GM18505 (cell line): ENCODE measurements at regions not wholly inside any gene's neighbourhood (a gene's known extent, or its start where the extent isn't known, plus 50 kb on each side); places are given as distances from the start of the nearest gene placed in this dataset.

Experiments used
- ATAC-seq: cut with Tn5 transposase; IDR thresholded peaks from one replicate; pipeline ENCODE4 v1.9.1; 2021; ENCODE audit not compliant: unreplicated experiment
- POLR2A ChIP-seq: IDR thresholded peaks from 4 replicates; pipeline ENCODE4 v1.6.1; 2011; ENCODE audit warnings: borderline replicate concordance; ENCODE audit not compliant: insufficient read depth, insufficient read length; ENCODE audit errors: extremely low read depth

- ATAC-seq, result no peak
- TF ChIP-seq POLR2A, result no peak
Observed at GRCh38 chr9:34830068-34830467, 120.1 kb upstream of the CCL21 start.

- ATAC-seq, result no peak
- no peak for TF ChIP-seq POLR2A
Observed at GRCh38 chr9:34826999-34827538, 117.1 kb upstream of the CCL21 start.

GRCh38 chr9:34825775-34826174 is 115.8 kb upstream of the CCL21 start:
- TF ChIP-seq POLR2A, result no peak
- no peak for ATAC-seq

- ATAC-seq, result no peak
- no peak for TF ChIP-seq POLR2A
Observed at GRCh38 chr9:34823778-34824177, 113.8 kb upstream of the CCL21 start.

- no peak for TF ChIP-seq POLR2A
- ATAC-seq, result no peak
Observed at GRCh38 chr9:34810187-34810524, 100.2 kb upstream of the CCL21 start.

- ATAC-seq, result no peak
Observed at GRCh38 chr9:34809504-34810186, 99.7 kb upstream of the CCL21 start.

GRCh38 chr9:34802916-34803315 is 93.0 kb upstream of the CCL21 start:
- no peak for TF ChIP-seq POLR2A
- no peak for ATAC-seq

More at GRCh38 chr9:34809504-34810186, 99.7 kb upstream of the CCL21 start:
- TF ChIP-seq POLR2A, result no peak

- no peak for TF ChIP-seq POLR2A
- no peak for ATAC-seq
Observed at GRCh38 chr9:34797367-34797766, 87.4 kb upstream of the CCL21 start.

GRCh38 chr9:34796924-34797323 is 87.0 kb upstream of the CCL21 start:
- TF ChIP-seq POLR2A, result no peak
- no peak for ATAC-seq

GRCh38 chr9:34793428-34793827 is 83.5 kb upstream of the CCL21 start:
- ATAC-seq, result no peak
- TF ChIP-seq POLR2A, result no peak

- no peak for ATAC-seq
- no peak for TF ChIP-seq POLR2A
Observed at GRCh38 chr9:34783951-34784487, 74.1 kb upstream of the CCL21 start.

- no peak for ATAC-seq
- no peak for TF ChIP-seq POLR2A
Observed at GRCh38 chr9:34782372-34782771, 72.4 kb upstream of the CCL21 start.

GRCh38 chr9:34777666-34778065 is 67.7 kb upstream of the CCL21 start:
- TF ChIP-seq POLR2A, result no peak
- no peak for ATAC-seq

- no peak for ATAC-seq
- no peak for TF ChIP-seq POLR2A
Observed at GRCh38 chr9:34773955-34774354, 64.0 kb upstream of the CCL21 start.
